Eye (tissue), 1 donor: ENCODE measurements at regions not wholly inside any gene's neighbourhood (a gene's known extent, or its start where the extent isn't known, plus 50 kb on each side); places are given as distances from the start of the nearest gene placed in this dataset.
"Not testable (repeated sequence)": the region's sequence is repeated elsewhere in the genome, so short reads cannot be mapped to it uniquely, and the experiment has no call there.

Experiments used
- DNase-seq: peaks from one replicate; pipeline ENCODE4 v3.0.0-alpha.2; 2015

- no peak for DNase-seq
These were observed 57.0 kb downstream of the RASL11A start for GRCh38 chr13:27327633-27328032.

- DNase-seq: no peak
These were observed 58.6 kb downstream of the RASL11A start for GRCh38 chr13:27329210-27329609.

- DNase-seq: no peak
These were observed 64.3 kb downstream of the RASL11A start for GRCh38 chr13:27334774-27335435.

GRCh38 chr13:27336014-27336673 lies 65.5 kb downstream of the RASL11A start:
- DNase-seq: no peak

GRCh38 chr13:27338207-27338606 lies 67.6 kb downstream of the RASL11A start:
- no peak for DNase-seq

GRCh38 chr13:27338816-27339215 lies 68.2 kb downstream of the RASL11A start:
- DNase-seq: no peak

- DNase-seq: peak; percentile 52
These were observed 68.7 kb downstream of the RASL11A start for GRCh38 chr13:27339299-27339698.

- DNase-seq: no peak
These were observed 71.0 kb downstream of the RASL11A start for GRCh38 chr13:27341616-27342015.

GRCh38 chr13:27347211-27347772 lies 76.7 kb downstream of the RASL11A start:
- no peak for DNase-seq

GRCh38 chr13:27348461-27348860 lies 76.0 kb upstream of the GTF3A start:
- DNase-seq: no peak

- no peak for DNase-seq
These were observed 75.0 kb upstream of the GTF3A start for GRCh38 chr13:27349458-27349857.

GRCh38 chr13:27350825-27351224 lies 73.6 kb upstream of the GTF3A start:
- DNase-seq: not testable (repeated sequence)

GRCh38 chr13:27352698-27353097 lies 71.7 kb upstream of the GTF3A start:
- DNase-seq: no peak

GRCh38 chr13:27353166-27353583 lies 71.2 kb upstream of the GTF3A start:
- DNase-seq: no peak

- DNase-seq: no peak
These were observed 70.7 kb upstream of the GTF3A start for GRCh38 chr13:27353708-27354107.

- no peak for DNase-seq
These were observed 70.0 kb upstream of the GTF3A start for GRCh38 chr13:27354379-27354778.

- no peak for DNase-seq
These were observed 68.5 kb upstream of the GTF3A start for GRCh38 chr13:27355894-27356293.

GRCh38 chr13:27358420-27358819 lies 66.0 kb upstream of the GTF3A start:
- no peak for DNase-seq

GRCh38 chr13:27359199-27359821 lies 65.1 kb upstream of the GTF3A start:
- DNase-seq: peak; percentile 86

GRCh38 chr13:27360562-27360961 lies 63.9 kb upstream of the GTF3A start:
- DNase-seq: no peak

- DNase-seq: peak; percentile 95
These were observed 62.2 kb upstream of the GTF3A start for GRCh38 chr13:27362064-27362751.

- DNase-seq: not testable (repeated sequence)
These were observed 60.8 kb upstream of the GTF3A start for GRCh38 chr13:27363637-27364036.

- DNase-seq: no peak
These were observed 56.8 kb upstream of the GTF3A start for GRCh38 chr13:27367570-27367969.
